HG03135 (cell line): ENCODE measurements at regions not wholly inside any gene's neighbourhood (a gene's known extent, or its start where the extent isn't known, plus 50 kb on each side); places are given as distances from the start of the nearest gene placed in this dataset.

Source experiments
- ATAC-seq: cut with Tn5 transposase; IDR thresholded peaks from one replicate; pipeline ENCODE4 v1.9.1; 2021; ENCODE audit warnings: mild to moderate bottlenecking, moderate library complexity; ENCODE audit not compliant: unreplicated experiment

DNA sequence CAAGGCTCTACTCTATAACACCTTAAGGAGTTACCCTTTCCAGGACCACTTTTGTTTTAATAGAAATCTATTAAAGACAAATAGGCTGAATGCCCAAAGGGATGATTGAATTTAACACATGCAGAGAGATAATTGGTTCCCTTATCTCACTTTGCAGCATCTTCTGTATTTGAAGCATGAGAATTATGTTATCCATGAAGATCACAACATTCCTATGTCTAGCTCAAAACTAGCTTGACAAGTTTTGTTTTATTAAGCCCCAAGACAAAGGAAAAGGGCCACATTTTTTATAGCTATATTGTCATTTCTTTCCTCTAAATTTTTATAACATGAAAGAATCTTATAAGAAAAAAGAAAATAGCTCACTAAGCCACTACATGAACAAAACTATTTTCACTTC is 57.9 kb upstream of the FTMT start:
- ATAC-seq = no peak

DNA sequence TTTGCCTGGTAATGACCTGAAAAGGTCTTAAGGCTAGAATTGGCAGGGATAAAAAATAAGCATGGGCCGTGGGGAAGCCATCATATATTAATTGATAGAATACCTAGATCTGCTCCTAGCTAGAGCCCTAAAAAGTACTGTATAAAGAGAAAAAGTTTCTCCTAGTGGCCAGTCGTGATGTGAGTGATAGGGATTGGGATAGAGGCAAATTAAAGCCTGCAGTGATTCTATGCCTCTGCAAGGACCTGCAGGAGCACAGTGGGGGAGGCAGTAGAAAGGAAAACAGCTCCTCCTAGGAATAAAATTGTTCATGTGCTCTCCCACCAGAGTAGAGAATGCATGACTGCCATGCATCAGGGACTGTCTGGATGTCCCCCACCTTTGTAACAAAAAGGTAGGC is 56.2 kb upstream of the FTMT start:
- ATAC-seq = no peak

DNA sequence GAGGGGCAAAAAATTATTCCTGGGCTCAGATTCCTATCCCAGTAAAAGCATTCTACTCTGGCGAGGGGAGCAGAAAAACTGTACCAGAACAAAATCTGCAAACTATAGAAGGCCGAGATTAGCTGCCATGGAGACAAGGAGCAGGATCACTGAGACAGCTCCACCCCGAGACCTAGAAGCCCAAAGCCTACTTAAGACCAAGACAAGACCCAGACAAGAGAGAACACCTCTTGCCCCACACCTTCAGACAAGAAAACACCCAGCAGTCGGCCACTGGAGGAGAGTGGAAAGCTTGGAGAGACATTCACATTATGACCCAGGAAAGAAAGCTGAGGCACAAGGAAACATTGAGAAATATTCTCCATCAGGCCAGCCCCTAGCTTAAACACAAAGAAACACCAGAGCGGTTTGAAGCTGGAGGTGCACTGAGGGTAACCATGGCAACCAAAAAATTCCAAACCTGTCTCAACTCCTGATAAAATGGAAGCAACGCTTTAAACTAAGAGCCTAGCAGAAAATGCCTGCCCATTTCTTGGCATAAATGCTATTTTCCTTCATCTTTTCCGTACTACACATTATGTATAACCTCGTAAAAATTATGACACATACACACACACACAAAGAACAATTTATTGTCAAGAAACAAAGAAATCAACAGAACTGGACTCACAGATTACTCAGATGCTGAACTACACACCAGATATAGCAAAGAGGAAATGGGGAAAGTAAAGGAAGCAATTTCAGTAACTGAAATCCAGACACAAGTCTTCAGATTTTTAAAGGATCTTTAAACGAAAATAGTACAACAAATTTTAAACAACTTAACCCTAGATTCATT is 53.8 kb upstream of the FTMT start:
- no peak for ATAC-seq
